ENCODE measurements at regions not wholly inside any gene's neighbourhood (a gene's known extent, or its start where the extent isn't known, plus 50 kb on each side); places are given as distances from the start of the nearest gene placed in this dataset.

DNA sequence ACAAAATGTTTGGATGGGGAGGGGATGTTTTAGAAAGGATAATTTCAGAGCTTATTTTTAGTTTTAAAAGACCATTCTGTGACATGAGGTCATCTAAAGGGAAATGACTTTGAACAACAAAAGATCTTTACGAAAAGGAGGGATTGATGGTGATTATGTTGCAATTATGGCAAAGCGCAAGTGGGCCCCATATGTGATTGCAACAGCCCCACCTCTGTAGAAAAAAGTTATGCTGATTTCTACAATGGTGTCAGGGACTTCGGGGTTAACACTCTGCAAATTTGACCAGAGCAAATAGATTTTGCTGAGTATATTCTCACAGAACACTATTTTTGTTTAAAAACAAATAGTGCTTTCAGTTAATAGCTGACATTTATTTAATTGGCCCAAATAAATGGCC, 312.8 kb downstream of the NSG2 start:
- Histone ChIP-seq H3K36me3 (no peaks in the 10 kb centered on the region), H3K4me1 (no peaks in the 10 kb centered on the region), H3K27ac (no peak overlapping the region), H3K9me3 (peaks cover 0 to 12% (median 0%) of the 10 kb centered on the region in 3 donors), H3K4me3 (no peak overlapping the region), H3K27me3 (no peaks in the 10 kb centered on the region)
- no peak for ATAC-seq
- 72 to 89% methylated on average over 3 of the region's 3 CpGs for WGBS, 2 donors (ENCODE audit: low coverage in 1 of 2)
- TF ChIP-seq POLR2AphosphoS5 (IDR thresholded peaks at IDR 0.05) = no peak
- no peak for TF ChIP-seq POLR2A (IDR thresholded peaks at IDR 0.05)
- TF ChIP-seq CTCF (IDR thresholded peaks at IDR 0.05) = no peak
- TF ChIP-seq EP300 (IDR thresholded peaks at IDR 0.05) = no peak

- H3K4me1 ChIP-seq = no peaks in the 10 kb centered on the region
- no peak for ATAC-seq
- peaks cover 0 to 13% (median 0%) of the 10 kb centered on the region in 3 donors for H3K9me3 ChIP-seq
- no peaks in the 10 kb centered on the region for H3K27me3 ChIP-seq
- no peak overlapping the region for H3K4me3 ChIP-seq
- no peaks in the 10 kb centered on the region for H3K36me3 ChIP-seq
- no peak overlapping the region for H3K27ac ChIP-seq
- no peak for TF ChIP-seq POLR2AphosphoS5 (IDR thresholded peaks at IDR 0.05)
- TF ChIP-seq POLR2A (IDR thresholded peaks at IDR 0.05) = no peak
- no peak for TF ChIP-seq EP300 (IDR thresholded peaks at IDR 0.05)
- TF ChIP-seq CTCF (IDR thresholded peaks at IDR 0.05) = no peak
- 45 to 50% methylated on average over 4 of the region's 4 CpGs for WGBS, 2 donors (ENCODE audit: low coverage in 1 of 2)
Observed at GRCh38 chr5:174359071-174359470, 313.6 kb downstream of the NSG2 start.

GRCh38 chr5:174362514-174362913, 317.0 kb downstream of the NSG2 start:
- H3K27me3 ChIP-seq = peaks cover 1% of the 10 kb centered on the region
- H3K27ac ChIP-seq = no peak overlapping the region
- H3K36me3 ChIP-seq = no peaks in the 10 kb centered on the region
- H3K4me3 ChIP-seq = no peak overlapping the region
- H3K9me3 ChIP-seq = peaks cover 0 to 13% (median 0%) of the 10 kb centered on the region in 3 donors
- no peaks in the 10 kb centered on the region for H3K4me1 ChIP-seq
- no peak for TF ChIP-seq POLR2A (IDR thresholded peaks at IDR 0.05)
- no peak for TF ChIP-seq POLR2AphosphoS5 (IDR thresholded peaks at IDR 0.05)
- no peak for ATAC-seq
- WGBS, 2 donors (ENCODE audit: low coverage in 1 of 2) = 79 to 93% methylated on average over 2 of the region's 2 CpGs

DNA sequence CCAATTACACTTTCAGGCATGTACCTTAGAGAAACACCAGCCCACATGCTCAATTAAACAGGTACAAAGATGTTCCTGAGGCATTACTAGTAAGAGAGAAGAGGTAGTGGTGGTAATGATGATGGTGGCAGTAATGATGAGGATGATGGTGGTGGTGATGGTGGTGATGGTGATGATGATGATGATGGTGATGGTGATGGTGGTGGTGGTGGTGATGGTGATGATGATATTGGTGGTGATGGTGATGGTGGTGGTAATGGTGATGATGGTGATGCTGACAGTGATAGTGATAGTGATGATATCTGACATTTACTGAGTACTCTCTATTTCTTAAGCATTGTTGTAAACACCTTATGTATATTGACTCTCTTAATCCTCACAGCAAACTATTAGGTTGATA, 318.4 kb downstream of the NSG2 start:
- peaks cover 7% of the 10 kb centered on the region for H3K27me3 ChIP-seq
- TF ChIP-seq POLR2A (IDR thresholded peaks at IDR 0.05) (no peak), CTCF (IDR thresholded peaks at IDR 0.05) (no peak), EP300 (IDR thresholded peaks at IDR 0.05) (no peak), POLR2AphosphoS5 (IDR thresholded peaks at IDR 0.05) (no peak)
- no peaks in the 10 kb centered on the region for H3K36me3 ChIP-seq
- peaks cover 0 to 13% (median 0%) of the 10 kb centered on the region in 3 donors for H3K9me3 ChIP-seq
- no peak overlapping the region for H3K27ac ChIP-seq
- ATAC-seq = no peak
- H3K4me3 ChIP-seq = no peak overlapping the region
- H3K4me1 ChIP-seq = no peaks in the 10 kb centered on the region

DNA sequence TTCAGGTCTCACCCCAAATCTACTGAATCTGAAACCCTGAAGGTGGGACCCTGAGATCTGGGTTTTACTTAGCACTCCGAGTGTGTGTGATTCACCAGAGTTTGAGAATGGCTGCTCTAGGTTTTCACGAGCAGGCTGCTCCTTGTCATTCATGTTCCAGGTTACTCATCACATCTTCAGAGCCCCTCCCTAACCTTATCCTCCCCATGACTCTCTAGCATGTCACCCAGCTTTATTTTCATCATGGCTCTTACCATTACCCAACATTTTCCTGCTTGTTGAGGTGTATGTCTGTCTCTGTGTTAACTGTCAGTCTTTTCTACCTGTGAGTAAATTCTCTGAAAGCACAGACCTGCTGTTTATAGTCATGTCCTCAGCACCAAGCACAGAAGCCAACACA, 319.2 kb downstream of the NSG2 start:
- no peaks in the 10 kb centered on the region for H3K4me1 ChIP-seq
- no peak for ATAC-seq
- peaks cover 7% of the 10 kb centered on the region for H3K27me3 ChIP-seq
- peaks cover 0 to 13% (median 0%) of the 10 kb centered on the region in 3 donors for H3K9me3 ChIP-seq
- no peak overlapping the region for H3K4me3 ChIP-seq
- WGBS, 2 donors (ENCODE audit: low coverage in 1 of 2) = 80 to 82% methylated on average over 1 to 2 of the region's 2 CpGs
- no peak overlapping the region for H3K27ac ChIP-seq
- H3K36me3 ChIP-seq = no peaks in the 10 kb centered on the region
- no peak for TF ChIP-seq POLR2A (IDR thresholded peaks at IDR 0.05)
- no peak for TF ChIP-seq CTCF (IDR thresholded peaks at IDR 0.05)
- TF ChIP-seq POLR2AphosphoS5 (IDR thresholded peaks at IDR 0.05) = no peak
- TF ChIP-seq EP300 (IDR thresholded peaks at IDR 0.05) = no peak

Data from gastroesophageal sphincter (tissue), 4 donors.